Testis (tissue), 2 donors: ENCODE measurements at regions not wholly inside any gene's neighbourhood (a gene's known extent, or its start where the extent isn't known, plus 50 kb on each side); places are given as distances from the start of the nearest gene placed in this dataset.
A peak's percentile ranks its signal among the peaks of the same experiment; 100 is the strongest.

Source experiments
- DNase-seq: peaks from one replicate; pipeline ENCODE4 v3.0.0-alpha.2; 2019
- H3K27ac ChIP-seq, 2 donors: fragments of 200-600 bp; sonication (generic); one replicate each; pipeline ENCODE4 v1.5.1; 2019
- H3K27me3 ChIP-seq: fragments of 200-600 bp; sonication (generic); one replicate; pipeline ENCODE4 v1.5.1; 2019
- H3K36me3 ChIP-seq: fragments of 200-600 bp; sonication (generic); one replicate; pipeline ENCODE4 v1.5.1; 2017; ENCODE audit warnings: low read depth; ENCODE audit errors: missing control alignments
- H3K4me1 ChIP-seq: fragments of 200-600 bp; sonication (generic); one replicate; pipeline ENCODE4 v1.5.1; 2019
- H3K4me3 ChIP-seq, 2 donors: fragments of 200-600 bp; sonication (generic); one replicate each; pipeline ENCODE4 v1.5.1; 2017 to 2019
- H3K9me3 ChIP-seq: fragments of 200-600 bp; sonication (generic); one replicate; pipeline ENCODE4 v1.5.1; 2017
- CTCF ChIP-seq, 3 experiments: fragments of 450-650 bp in 2 of 3; fragments of 200-600 bp in 1 of 3; sonication (generic) in 1 of 3; IDR thresholded peaks; one replicate each; pipeline ENCODE4 v1.5.1; 2016 to 2019; ENCODE audit warnings: antibody characterized with exemption in 3 of 3, mild to moderate bottlenecking in 2 of 3, moderate library complexity in 1 of 3
- POLR2A ChIP-seq: fragments of 450-650 bp; IDR thresholded peaks from one replicate; pipeline ENCODE4 v1.6.1; 2017; ENCODE audit warnings: antibody characterized with exemption, mild to moderate bottlenecking, moderate library complexity
- WGBS, 2 donors: methylation state at CpG; one replicate each; pipeline ENCODE4 v1.1.5; 2018; 5-methylcytosine and 5-hydroxymethylcytosine counted together
- intact Hi-C: fragments of 100-400 bp; cut with DNase I; formaldehyde crosslinking; loops from one replicate; pipeline ENCODE4 v1.15.1; 2023; ENCODE audit warnings: low total_unique reads

- intact Hi-C loops: no loop called here
- Histone ChIP-seq H3K9me3 (no peaks in the 10 kb centered on the region), H3K36me3 (no peaks in the 10 kb centered on the region), H3K27me3 (no peaks in the 10 kb centered on the region), H3K4me3 (no peak overlapping the region), H3K4me1 (peaks cover 22% of the 10 kb centered on the region), H3K27ac (no peak overlapping the region)
- TF ChIP-seq POLR2A (no peak), CTCF (IDR thresholded peaks at IDR 0.05) (no peak)
- DNase-seq: no peak
- 81 to 97% methylated on average over 3 of the region's 3 CpGs for WGBS, 2 donors
Observed at GRCh38 chr1:234681065-234681464, 71.1 kb upstream of the IRF2BP2 start.

GRCh38 chr1:234680331-234680904 lies 70.4 kb upstream of the IRF2BP2 start:
- intact Hi-C loops: no loop called here
- H3K4me3 ChIP-seq: no peak overlapping the region
- no peak for DNase-seq
- no peaks in the 10 kb centered on the region for H3K27me3 ChIP-seq
- peaks cover 23% of the 10 kb centered on the region for H3K4me1 ChIP-seq
- no peak for TF ChIP-seq POLR2A
- TF ChIP-seq CTCF (IDR thresholded peaks at IDR 0.05): no peak
- H3K9me3 ChIP-seq: no peaks in the 10 kb centered on the region
- H3K27ac ChIP-seq: no peak overlapping the region
- H3K36me3 ChIP-seq: no peaks in the 10 kb centered on the region
- WGBS, 2 donors: 93 to 95% methylated on average over 8 of the region's 8 CpGs

GRCh38 chr1:234676103-234676594 lies 66.2 kb upstream of the IRF2BP2 start:
- no peaks in the 10 kb centered on the region for H3K36me3 ChIP-seq
- H3K27ac ChIP-seq: no peak overlapping the region
- intact Hi-C loops: no loop called here
- peak overlapping the region; percentile 34 to 37 for H3K4me3 ChIP-seq
- no peaks in the 10 kb centered on the region for H3K9me3 ChIP-seq
- TF ChIP-seq POLR2A: no peak
- no peak for TF ChIP-seq CTCF (IDR thresholded peaks at IDR 0.05)
- no peaks in the 10 kb centered on the region for H3K27me3 ChIP-seq
- 12 to 13% methylated on average over 13 of the region's 13 CpGs for WGBS, 2 donors
- peak; percentile 94 for DNase-seq
- H3K4me1 ChIP-seq: peaks cover 10% of the 10 kb centered on the region

GRCh38 chr1:234675572-234675971 lies 65.6 kb upstream of the IRF2BP2 start:
- DNase-seq: no peak
- TF ChIP-seq POLR2A (no peak), CTCF (IDR thresholded peaks at IDR 0.05) (no peak)
- no peak overlapping the region for H3K27ac ChIP-seq
- no peaks in the 10 kb centered on the region for H3K27me3 ChIP-seq
- 73 to 80% methylated on average over 6 of the region's 6 CpGs for WGBS, 2 donors
- intact Hi-C loops: no loop called here
- no peaks in the 10 kb centered on the region for H3K9me3 ChIP-seq
- no peaks in the 10 kb centered on the region for H3K36me3 ChIP-seq
- H3K4me1 ChIP-seq: peaks cover 10% of the 10 kb centered on the region
- H3K4me3 ChIP-seq: peak overlapping the region in 1 of 2 donors; percentile 37

- no peak for TF ChIP-seq CTCF (IDR thresholded peaks at IDR 0.05)
- TF ChIP-seq POLR2A: no peak
- intact Hi-C loops: no loop called here
Observed at GRCh38 chr1:234675006-234675405, 65.0 kb upstream of the IRF2BP2 start.

More at GRCh38 chr1:234675006-234675405, 65.0 kb upstream of the IRF2BP2 start:
- WGBS, 2 donors: 83 to 90% methylated on average over 4 of the region's 4 CpGs
- Histone ChIP-seq H3K9me3 (no peaks in the 10 kb centered on the region), H3K36me3 (no peaks in the 10 kb centered on the region), H3K4me3 (no peak overlapping the region), H3K4me1 (peaks cover 10% of the 10 kb centered on the region), H3K27me3 (no peaks in the 10 kb centered on the region), H3K27ac (no peak overlapping the region)
- DNase-seq: no peak
